ENCODE measurements at regions not wholly inside any gene's neighbourhood (a gene's known extent, or its start where the extent isn't known, plus 50 kb on each side); places are given as distances from the start of the nearest gene placed in this dataset.

DNA sequence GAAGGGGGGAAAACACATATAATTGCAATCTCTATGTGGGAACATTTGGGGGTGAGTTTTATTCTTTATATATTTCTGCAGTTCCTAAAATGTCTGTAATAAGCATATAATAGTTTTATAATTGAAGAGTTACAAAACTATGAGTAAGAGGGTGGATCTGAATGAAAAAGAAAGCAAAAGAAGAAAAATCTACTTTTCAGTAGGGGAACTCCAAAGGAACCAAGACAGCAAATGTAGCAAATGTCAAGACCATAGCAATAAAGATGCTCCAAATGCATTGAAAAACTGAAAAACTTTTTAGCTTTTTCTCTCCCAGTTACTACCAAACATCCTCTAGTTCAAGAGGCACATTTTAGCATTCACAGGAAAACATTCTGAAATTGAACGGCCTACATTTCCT lies 434.8 kb downstream of the LMO4 start:
- Histone ChIP-seq H3K9me3 (no peaks in the 10 kb centered on the region), H3K27me3 (ENCODE audit: insufficient read depth in 3 of 3, low read length in 2 of 3) (no peaks in the 10 kb centered on the region), H3K4me3 (no peak overlapping the region), H3K4me1 (no peaks in the 10 kb centered on the region), H3K36me3 (ENCODE audit: insufficient read depth in 1 of 2, low read depth in 1 of 2) (no peaks in the 10 kb centered on the region), H3K27ac (no peak overlapping the region)
- ATAC-seq (no peak), DNase-seq (no peak)
- TF ChIP-seq, protein P1, sequence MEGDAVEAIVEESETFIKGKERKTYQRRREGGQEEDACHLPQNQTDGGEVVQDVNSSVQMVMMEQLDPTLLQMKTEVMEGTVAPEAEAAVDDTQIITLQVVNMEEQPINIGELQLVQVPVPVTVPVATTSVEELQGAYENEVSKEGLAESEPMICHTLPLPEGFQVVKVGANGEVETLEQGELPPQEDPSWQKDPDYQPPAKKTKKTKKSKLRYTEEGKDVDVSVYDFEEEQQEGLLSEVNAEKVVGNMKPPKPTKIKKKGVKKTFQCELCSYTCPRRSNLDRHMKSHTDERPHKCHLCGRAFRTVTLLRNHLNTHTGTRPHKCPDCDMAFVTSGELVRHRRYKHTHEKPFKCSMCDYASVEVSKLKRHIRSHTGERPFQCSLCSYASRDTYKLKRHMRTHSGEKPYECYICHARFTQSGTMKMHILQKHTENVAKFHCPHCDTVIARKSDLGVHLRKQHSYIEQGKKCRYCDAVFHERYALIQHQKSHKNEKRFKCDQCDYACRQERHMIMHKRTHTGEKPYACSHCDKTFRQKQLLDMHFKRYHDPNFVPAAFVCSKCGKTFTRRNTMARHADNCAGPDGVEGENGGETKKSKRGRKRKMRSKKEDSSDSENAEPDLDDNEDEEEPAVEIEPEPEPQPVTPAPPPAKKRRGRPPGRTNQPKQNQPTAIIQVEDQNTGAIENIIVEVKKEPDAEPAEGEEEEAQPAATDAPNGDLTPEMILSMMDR (IDR thresholded peaks at IDR 0.05): no peak
- WGBS, 3 donors: 60 to 64% (median 60%) methylated on average over 1 of the region's 1 CpG
- intact Hi-C loops (cut with DNase I): no loop called here

DNA sequence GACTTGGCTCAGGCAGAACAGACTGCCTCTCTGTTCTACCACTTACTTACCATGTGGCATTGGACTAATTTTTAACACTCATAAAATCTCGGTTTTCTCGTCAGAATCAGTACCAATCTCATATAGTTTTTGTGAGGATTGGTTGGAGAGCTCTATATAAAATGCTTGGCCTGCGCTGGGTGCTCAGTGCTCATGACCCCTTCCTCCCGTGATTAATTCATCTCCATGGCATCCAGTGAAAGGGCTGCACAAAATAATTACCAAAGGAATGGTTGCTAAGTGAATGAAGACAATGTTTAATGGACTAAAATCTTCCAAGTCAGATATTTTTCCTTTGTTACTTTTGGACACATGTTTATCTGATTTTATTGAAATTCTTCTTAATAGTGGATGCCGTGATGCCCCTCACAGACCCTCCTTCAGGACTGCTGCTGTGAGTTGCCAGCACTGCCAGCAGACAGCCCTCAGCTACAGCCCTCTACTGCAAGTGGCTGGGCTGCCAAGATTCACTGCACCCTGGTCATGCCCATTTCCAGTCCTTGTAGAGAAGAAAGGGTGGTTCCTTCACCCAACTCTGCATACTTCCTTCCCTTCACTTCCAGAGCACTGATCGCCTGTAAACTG lies 436.5 kb downstream of the LMO4 start:
- H3K4me3 ChIP-seq: no peak overlapping the region
- no peaks in the 10 kb centered on the region for H3K9me3 ChIP-seq
- H3K36me3 ChIP-seq (ENCODE audit: insufficient read depth in 1 of 2, low read depth in 1 of 2): no peaks in the 10 kb centered on the region
- no peak overlapping the region for H3K27ac ChIP-seq
- intact Hi-C loops (cut with DNase I): no loop called here
- 72 to 79% (median 76%) methylated on average over 6 of the region's 6 CpGs for WGBS, 3 donors
- H3K4me1 ChIP-seq: no peaks in the 10 kb centered on the region
- DNase-seq (no peak), ATAC-seq (no peak)
- TF ChIP-seq, protein P1 (IDR thresholded peaks at IDR 0.05): no peak
- H3K27me3 ChIP-seq (ENCODE audit: insufficient read depth in 3 of 3, low read length in 2 of 3): no peaks in the 10 kb centered on the region

DNA sequence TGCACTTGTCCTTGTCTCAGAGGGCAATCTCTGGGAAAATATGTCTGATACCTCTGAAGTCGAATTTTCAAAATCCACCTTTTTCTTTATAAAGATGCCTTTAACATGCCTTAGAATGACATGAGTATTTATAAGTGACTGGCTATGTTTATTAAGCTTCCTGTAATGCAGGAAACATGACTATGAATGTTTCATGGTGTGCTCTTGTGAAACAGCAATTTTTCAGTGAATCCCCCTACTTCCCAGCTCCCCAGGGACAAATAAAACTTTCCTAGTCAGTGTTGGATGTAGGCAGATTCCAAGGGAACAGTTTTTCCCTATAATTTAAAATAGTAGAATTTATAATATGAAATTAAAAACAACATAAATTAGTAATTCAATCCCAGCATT lies 437.0 kb downstream of the LMO4 start:
- intact Hi-C loops (cut with DNase I): no loop called here
- H3K36me3 ChIP-seq (ENCODE audit: insufficient read depth in 1 of 2, low read depth in 1 of 2): no peaks in the 10 kb centered on the region
- no peak for ATAC-seq
- no peak overlapping the region for H3K4me3 ChIP-seq
- H3K4me1 ChIP-seq: no peaks in the 10 kb centered on the region
- H3K27ac ChIP-seq: no peak overlapping the region
- H3K27me3 ChIP-seq (ENCODE audit: insufficient read depth in 3 of 3, low read length in 2 of 3): no peaks in the 10 kb centered on the region
- no peaks in the 10 kb centered on the region for H3K9me3 ChIP-seq
- TF ChIP-seq, protein P1 (IDR thresholded peaks at IDR 0.05): no peak
- 61 to 73% (median 72%) methylated on average over 1 of the region's 1 CpG for WGBS, 3 donors
- DNase-seq: no peak

- no peak for DNase-seq
- Histone ChIP-seq H3K27ac (no peak overlapping the region), H3K36me3 (ENCODE audit: insufficient read depth in 1 of 2, low read depth in 1 of 2) (no peaks in the 10 kb centered on the region), H3K4me1 (no peaks in the 10 kb centered on the region), H3K9me3 (no peaks in the 10 kb centered on the region), H3K27me3 (ENCODE audit: insufficient read depth in 3 of 3, low read length in 2 of 3) (no peaks in the 10 kb centered on the region), H3K4me3 (no peak overlapping the region)
- TF ChIP-seq, protein P1 (IDR thresholded peaks at IDR 0.05): no peak
- ATAC-seq: no peak
- intact Hi-C loops (cut with DNase I): no loop called here
- 80 to 88% (median 86%) methylated on average over 1 of the region's 1 CpG for WGBS, 3 donors
Observed at GRCh38 chr1:87766737-87767136, 438.1 kb downstream of the LMO4 start.

GRCh38 chr1:87778896-87779295 lies 450.2 kb downstream of the LMO4 start:
- Histone ChIP-seq H3K27me3 (ENCODE audit: insufficient read depth in 3 of 3, low read length in 2 of 3) (no peaks in the 10 kb centered on the region), H3K36me3 (ENCODE audit: insufficient read depth in 1 of 2, low read depth in 1 of 2) (no peaks in the 10 kb centered on the region), H3K4me1 (no peaks in the 10 kb centered on the region), H3K9me3 (no peaks in the 10 kb centered on the region), H3K4me3 (no peak overlapping the region), H3K27ac (no peak overlapping the region)
- no peak for DNase-seq
- 85 to 89% (median 88%) methylated on average over 3 of the region's 3 CpGs for WGBS, 3 donors
- ATAC-seq: no peak
- TF ChIP-seq, protein P1 (IDR thresholded peaks at IDR 0.05): no peak
- intact Hi-C loops (cut with DNase I): no loop called here
